Transverse colon (tissue), 4 donors: ENCODE measurements at regions not wholly inside any gene's neighbourhood (a gene's known extent, or its start where the extent isn't known, plus 50 kb on each side); places are given as distances from the start of the nearest gene placed in this dataset.

Source experiments
- DNase-seq: peaks from one replicate; pipeline ENCODE4 v3.0.0-alpha.2; 2019
- H3K27ac ChIP-seq, 4 donors: fragments of 200-600 bp; sonication (generic); 2 replicates each; pipeline ENCODE4 v1.5.1; 2016 to 2018; ENCODE audit warnings: inconsistent platforms in 4 of 4
- H3K27me3 ChIP-seq: fragments of 200-600 bp; sonication (generic); 2 replicates; pipeline ENCODE4 v1.5.1; 2017; ENCODE audit warnings: inconsistent platforms
- H3K36me3 ChIP-seq, 4 donors: fragments of 200-600 bp; sonication (generic); 2 replicates each; pipeline ENCODE4 v1.5.1; 2017 to 2019; ENCODE audit warnings: inconsistent platforms in 4 of 4
- H3K4me1 ChIP-seq, 4 donors: fragments of 200-600 bp; sonication (generic); 2 replicates each; pipeline ENCODE4 v1.5.1; 2017 to 2020; ENCODE audit warnings: inconsistent platforms in 4 of 4
- H3K4me3 ChIP-seq, 4 donors: fragments of 200-600 bp; sonication (generic); 1 replicate in 1 of 4; 2 replicates in 3 of 4; pipeline versions ENCODE4 v1.5.1 to v1.6.1; 2017 to 2019; ENCODE audit warnings: inconsistent platforms in 4 of 4
- H3K9me3 ChIP-seq, 2 donors: fragments of 200-600 bp; sonication (generic); 2 replicates each; pipeline ENCODE4 v1.5.1; 2017 to 2019; ENCODE audit warnings: inconsistent platforms in 2 of 2
- EP300 ChIP-seq: sonication (generic); formaldehyde crosslinking; IDR thresholded peaks from one replicate; pipeline ENCODE4 v1.6.1; 2017; ENCODE audit warnings: antibody characterized with exemption, low read depth
- POLR2A ChIP-seq: fragments of 450-650 bp; IDR thresholded peaks from one replicate; pipeline ENCODE4 v1.6.1; 2016; ENCODE audit warnings: antibody characterized with exemption, mild to moderate bottlenecking, moderate library complexity
- POLR2AphosphoS5 ChIP-seq, 3 donors: sonication (generic); formaldehyde crosslinking; IDR thresholded peaks; one replicate each; pipeline ENCODE4 v1.6.1; 2016; ENCODE audit warnings: antibody characterized with exemption in 3 of 3
- WGBS, 2 donors: methylation state at CpG; one replicate each; pipeline ENCODE4 v1.1.5; 2018; ENCODE audit warnings: low coverage in 1 of 2; 5-methylcytosine and 5-hydroxymethylcytosine counted together
- in situ Hi-C, 4 donors: fragments of 200-750 bp; cut with MboI; loops; one replicate each; pipeline versions ENCODE4 v1.15.0 to v1.15.1; 2017; ENCODE audit warnings: low sequenced_read_pairs in 3 of 4, low pct_ligation_motif_present in 1 of 4, low pct_unique_long_range_greater_than_20kb in 1 of 4
- intact Hi-C: fragments of 100-400 bp; cut with DNase I; formaldehyde crosslinking; loops from one replicate; pipeline ENCODE4 v1.15.1; 2023; ENCODE audit warnings: low total_unique reads
- TF ChIP-seq, protein P1 (sequence below), 5 experiments: fragments of 200-600 bp in 3 of 5; fragments of 450-650 bp in 2 of 5; sonication (generic) in 3 of 5; IDR thresholded peaks; 1 replicate in 2 of 5; 2 replicates in 3 of 5; pipeline ENCODE4 v1.5.1; 2016 to 2017; ENCODE audit warnings: antibody characterized with exemption in 5 of 5, inconsistent platforms in 3 of 5, mild to moderate bottlenecking in 2 of 5, moderate library complexity in 1 of 5

DNA sequence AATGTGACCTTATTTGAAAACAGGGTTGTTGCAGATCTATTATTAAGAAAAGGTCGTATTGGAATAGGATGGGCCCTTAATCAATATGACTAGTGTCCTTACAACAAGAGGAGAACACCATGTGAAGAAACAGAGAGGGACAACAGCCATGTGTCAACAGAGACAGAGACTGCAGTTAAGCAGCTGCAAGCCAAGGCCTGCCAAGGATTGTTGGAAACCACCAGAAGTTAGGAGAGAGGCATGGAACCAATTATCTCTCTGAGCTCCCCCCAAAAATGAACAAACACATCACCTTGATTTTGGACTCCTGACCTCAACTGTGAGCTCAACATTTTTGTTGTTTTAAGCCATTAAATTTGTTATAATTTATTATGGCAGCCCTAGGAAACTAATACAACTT, 214.6 kb upstream of the PRKD1 start:
- Histone ChIP-seq H3K27ac (no peak overlapping the region), H3K36me3 (no peaks in the 10 kb centered on the region), H3K27me3 (no peaks in the 10 kb centered on the region), H3K4me3 (no peak overlapping the region), H3K9me3 (peaks cover 0 to 11% of the 10 kb centered on the region in 2 donors), H3K4me1 (no peaks in the 10 kb centered on the region)
- intact Hi-C loops, result no loop called here
- 75 to 77% methylated on average over 1 of the region's 1 CpG for WGBS, 2 donors
- in situ Hi-C loops, result no loop called here
- TF ChIP-seq, protein P1, sequence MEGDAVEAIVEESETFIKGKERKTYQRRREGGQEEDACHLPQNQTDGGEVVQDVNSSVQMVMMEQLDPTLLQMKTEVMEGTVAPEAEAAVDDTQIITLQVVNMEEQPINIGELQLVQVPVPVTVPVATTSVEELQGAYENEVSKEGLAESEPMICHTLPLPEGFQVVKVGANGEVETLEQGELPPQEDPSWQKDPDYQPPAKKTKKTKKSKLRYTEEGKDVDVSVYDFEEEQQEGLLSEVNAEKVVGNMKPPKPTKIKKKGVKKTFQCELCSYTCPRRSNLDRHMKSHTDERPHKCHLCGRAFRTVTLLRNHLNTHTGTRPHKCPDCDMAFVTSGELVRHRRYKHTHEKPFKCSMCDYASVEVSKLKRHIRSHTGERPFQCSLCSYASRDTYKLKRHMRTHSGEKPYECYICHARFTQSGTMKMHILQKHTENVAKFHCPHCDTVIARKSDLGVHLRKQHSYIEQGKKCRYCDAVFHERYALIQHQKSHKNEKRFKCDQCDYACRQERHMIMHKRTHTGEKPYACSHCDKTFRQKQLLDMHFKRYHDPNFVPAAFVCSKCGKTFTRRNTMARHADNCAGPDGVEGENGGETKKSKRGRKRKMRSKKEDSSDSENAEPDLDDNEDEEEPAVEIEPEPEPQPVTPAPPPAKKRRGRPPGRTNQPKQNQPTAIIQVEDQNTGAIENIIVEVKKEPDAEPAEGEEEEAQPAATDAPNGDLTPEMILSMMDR (IDR thresholded peaks at IDR 0.05), result no peak
- TF ChIP-seq POLR2AphosphoS5 (IDR thresholded peaks at IDR 0.05), result no peak
- TF ChIP-seq EP300, result no peak
- TF ChIP-seq POLR2A, result no peak
- no peak for DNase-seq

DNA sequence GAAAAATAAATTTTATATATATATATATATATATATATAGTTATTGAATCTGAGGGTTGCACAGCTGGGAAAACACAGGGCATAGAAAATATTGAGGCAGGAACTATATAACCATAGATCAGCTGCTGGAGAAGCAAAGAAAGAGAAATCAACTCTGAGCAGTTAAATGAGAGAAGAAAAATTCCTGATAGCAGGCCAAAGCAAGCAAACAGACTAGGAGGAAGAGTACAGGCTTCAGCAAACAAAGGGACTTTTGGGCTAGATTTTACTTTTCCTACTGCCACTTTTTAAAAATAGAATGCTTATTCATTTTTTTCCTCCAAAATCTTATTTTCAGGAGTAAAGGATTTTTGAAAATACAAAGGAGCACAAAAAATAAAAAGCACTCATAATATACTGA, 216.0 kb upstream of the PRKD1 start:
- in situ Hi-C loops (no loop called here), intact Hi-C loops (no loop called here)
- no peak for DNase-seq
- Histone ChIP-seq H3K36me3 (no peaks in the 10 kb centered on the region), H3K27ac (no peak overlapping the region), H3K27me3 (no peaks in the 10 kb centered on the region), H3K4me3 (no peak overlapping the region), H3K4me1 (no peaks in the 10 kb centered on the region), H3K9me3 (peaks cover 0 to 12% of the 10 kb centered on the region in 2 donors)
- TF ChIP-seq EP300 (no peak), POLR2A (no peak), POLR2AphosphoS5 (IDR thresholded peaks at IDR 0.05) (no peak)
- TF ChIP-seq, protein P1 (IDR thresholded peaks at IDR 0.05), result no peak

DNA sequence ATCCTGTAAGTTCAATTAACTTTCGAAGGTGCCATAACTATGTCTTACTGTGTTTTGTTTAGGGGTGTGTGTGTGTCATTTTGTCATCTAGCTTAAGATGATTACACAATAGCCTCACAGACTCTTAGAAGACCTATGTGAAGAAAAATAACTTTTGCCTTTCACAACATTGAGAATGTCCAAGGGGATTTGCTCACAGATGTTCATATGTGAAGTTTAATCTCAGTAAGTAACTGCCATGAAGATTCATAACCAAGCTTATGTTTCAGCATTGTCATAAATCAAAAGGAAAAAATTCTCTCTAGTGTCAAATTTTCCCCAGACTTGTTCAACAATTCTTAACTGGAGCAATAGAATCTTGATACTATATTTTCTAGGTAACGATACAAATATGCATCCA, 226.1 kb upstream of the PRKD1 start:
- DNase-seq, result no peak
- no peaks in the 10 kb centered on the region for H3K27me3 ChIP-seq
- intact Hi-C loops, result no loop called here
- H3K4me1 ChIP-seq, result no peaks in the 10 kb centered on the region
- no peak overlapping the region for H3K4me3 ChIP-seq
- no peaks in the 10 kb centered on the region for H3K36me3 ChIP-seq
- TF ChIP-seq POLR2AphosphoS5 (IDR thresholded peaks at IDR 0.05) (no peak), POLR2A (no peak)
- 72 to 75% methylated on average over 2 of the region's 2 CpGs for WGBS, 2 donors
- in situ Hi-C loops, result no loop called here
- H3K27ac ChIP-seq, result no peak overlapping the region
- no peaks in the 10 kb centered on the region for H3K9me3 ChIP-seq

DNA sequence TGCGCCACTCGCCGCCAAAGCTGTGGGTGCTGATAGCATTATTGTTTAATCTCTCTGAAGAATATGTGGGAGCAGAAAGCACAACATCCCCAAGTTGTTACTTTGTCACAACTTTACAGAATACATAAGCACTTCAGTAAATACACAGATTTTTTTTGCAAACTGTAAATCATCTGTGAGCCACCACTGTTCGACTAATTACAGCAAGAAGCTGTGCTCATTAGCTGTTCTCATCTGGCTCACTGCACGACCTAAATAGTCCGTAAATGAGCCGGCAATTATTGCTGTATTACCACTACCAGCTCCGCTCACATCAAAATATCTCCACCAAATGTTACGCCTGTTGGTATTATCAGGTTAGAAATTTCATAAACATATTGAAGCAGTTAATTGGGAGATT, 228.9 kb upstream of the PRKD1 start:
- H3K9me3 ChIP-seq, result no peaks in the 10 kb centered on the region
- in situ Hi-C loops (no loop called here), intact Hi-C loops (no loop called here)
- no peak for TF ChIP-seq POLR2A
- TF ChIP-seq POLR2AphosphoS5 (IDR thresholded peaks at IDR 0.05), result no peak
- TF ChIP-seq, protein P1 (IDR thresholded peaks at IDR 0.05), result no peak
- TF ChIP-seq EP300, result no peak
- no peak overlapping the region for H3K4me3 ChIP-seq
- no peaks in the 10 kb centered on the region for H3K36me3 ChIP-seq
- no peak for DNase-seq
- H3K27ac ChIP-seq, result no peak overlapping the region
- no peaks in the 10 kb centered on the region for H3K4me1 ChIP-seq
- H3K27me3 ChIP-seq, result no peaks in the 10 kb centered on the region
- 85 to 87% methylated on average over 9 of the region's 9 CpGs for WGBS, 2 donors

DNA sequence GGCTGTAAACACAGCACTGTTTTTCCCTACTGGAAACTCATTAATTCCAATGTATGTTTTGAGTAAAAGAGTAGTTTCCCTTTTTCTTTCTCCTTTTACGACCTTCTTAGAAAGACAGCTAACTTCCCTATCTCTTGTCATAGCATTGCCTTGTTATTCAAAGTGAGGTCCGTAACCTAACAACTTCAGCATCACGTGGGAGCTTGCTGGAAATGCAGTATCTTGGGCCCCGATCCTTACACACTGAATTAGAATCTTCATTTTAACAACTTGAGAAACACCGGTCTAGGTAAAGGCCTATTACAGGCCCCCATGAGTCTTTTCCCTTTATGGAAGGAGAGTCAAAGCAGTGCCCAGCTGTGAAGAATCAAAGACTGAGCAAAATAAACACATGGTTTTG, 230.7 kb upstream of the PRKD1 start:
- Histone ChIP-seq H3K9me3 (no peaks in the 10 kb centered on the region), H3K27ac (no peak overlapping the region), H3K4me1 (no peaks in the 10 kb centered on the region), H3K4me3 (no peak overlapping the region), H3K36me3 (no peaks in the 10 kb centered on the region), H3K27me3 (no peaks in the 10 kb centered on the region)
- intact Hi-C loops, result no loop called here
- DNase-seq, result no peak
- TF ChIP-seq, protein P1 (IDR thresholded peaks at IDR 0.05), result no peak
- TF ChIP-seq POLR2AphosphoS5 (IDR thresholded peaks at IDR 0.05) (no peak), EP300 (no peak), POLR2A (no peak)
- in situ Hi-C loops, result no loop called here
- WGBS, 2 donors, result 61 to 69% methylated on average over 2 to 5 of the region's 5 CpGs
